GM13977 (cell line): ENCODE measurements at regions not wholly inside any gene's neighbourhood (a gene's known extent, or its start where the extent isn't known, plus 50 kb on each side); places are given as distances from the start of the nearest gene placed in this dataset.
A peak's percentile ranks its signal among the peaks of the same experiment; 100 is the strongest.

Experiments
- DNase-seq: peaks from one replicate; pipeline ENCODE4 v3.0.0; 2012; ENCODE audit warnings: low spot score
- in situ Hi-C: fragments of 300-500 bp; cut with MboI; formaldehyde crosslinking; loops from one replicate; pipeline ENCODE4 v1.12.0; 2022; ENCODE audit warnings: low sequenced_read_pairs, low pct_unique_long_range_greater_than_20kb, mixed read lengths, inconsistent platforms; ENCODE audit not compliant: unreplicated experiment
- TF ChIP-seq, protein P1 (sequence below): IDR thresholded peaks from 2 replicates; pipeline ENCODE4 v1.5.1; 2012; ENCODE audit warnings: mild to moderate bottlenecking, control low read depth; ENCODE audit not compliant: insufficient read depth; ENCODE audit errors: extremely low read depth, missing control alignments

DNA sequence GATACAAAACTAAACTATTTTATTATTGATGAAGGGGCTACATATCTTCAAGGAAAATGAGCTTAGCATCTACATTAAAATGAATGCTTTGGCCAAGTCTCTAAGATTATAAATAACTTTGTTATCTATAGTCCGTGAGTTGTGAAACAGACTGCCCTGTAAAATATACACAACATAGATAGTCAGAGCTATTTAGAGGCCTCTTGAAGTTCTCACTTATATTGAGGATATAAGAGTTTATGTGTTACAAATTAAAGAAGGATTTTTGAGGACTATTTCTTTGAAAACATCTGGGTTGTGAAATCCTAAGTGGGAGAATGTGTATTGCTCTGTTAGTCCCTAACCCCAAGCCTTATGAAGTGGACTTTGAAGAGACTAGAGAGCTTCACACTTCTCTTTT, 292.0 kb upstream of the CDH2 start:
- DNase-seq = no peak
- in situ Hi-C loops = no loop called here
- TF ChIP-seq, protein P1, sequence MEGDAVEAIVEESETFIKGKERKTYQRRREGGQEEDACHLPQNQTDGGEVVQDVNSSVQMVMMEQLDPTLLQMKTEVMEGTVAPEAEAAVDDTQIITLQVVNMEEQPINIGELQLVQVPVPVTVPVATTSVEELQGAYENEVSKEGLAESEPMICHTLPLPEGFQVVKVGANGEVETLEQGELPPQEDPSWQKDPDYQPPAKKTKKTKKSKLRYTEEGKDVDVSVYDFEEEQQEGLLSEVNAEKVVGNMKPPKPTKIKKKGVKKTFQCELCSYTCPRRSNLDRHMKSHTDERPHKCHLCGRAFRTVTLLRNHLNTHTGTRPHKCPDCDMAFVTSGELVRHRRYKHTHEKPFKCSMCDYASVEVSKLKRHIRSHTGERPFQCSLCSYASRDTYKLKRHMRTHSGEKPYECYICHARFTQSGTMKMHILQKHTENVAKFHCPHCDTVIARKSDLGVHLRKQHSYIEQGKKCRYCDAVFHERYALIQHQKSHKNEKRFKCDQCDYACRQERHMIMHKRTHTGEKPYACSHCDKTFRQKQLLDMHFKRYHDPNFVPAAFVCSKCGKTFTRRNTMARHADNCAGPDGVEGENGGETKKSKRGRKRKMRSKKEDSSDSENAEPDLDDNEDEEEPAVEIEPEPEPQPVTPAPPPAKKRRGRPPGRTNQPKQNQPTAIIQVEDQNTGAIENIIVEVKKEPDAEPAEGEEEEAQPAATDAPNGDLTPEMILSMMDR = no peak

DNA sequence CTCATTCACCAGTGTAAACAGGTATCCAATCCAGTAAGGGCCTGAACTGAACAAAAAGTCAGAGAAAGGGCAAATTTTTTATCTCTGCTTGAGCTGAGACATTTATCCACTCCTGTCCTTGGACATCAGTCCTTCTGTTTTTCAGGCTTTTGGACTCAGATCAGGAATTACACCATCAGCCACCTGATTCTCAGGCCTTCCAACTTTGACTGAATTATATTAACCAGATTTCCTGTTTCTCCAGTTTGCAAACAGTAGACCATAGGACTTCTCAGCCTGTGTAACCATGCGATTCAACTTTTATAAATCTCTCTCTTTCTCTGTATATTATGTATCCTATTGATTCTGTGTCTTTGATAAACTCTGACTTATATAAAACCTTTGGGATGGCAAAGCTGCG, 289.3 kb upstream of the CDH2 start:
- TF ChIP-seq, protein P1 = no peak
- in situ Hi-C loops = no loop called here
- no peak for DNase-seq

DNA sequence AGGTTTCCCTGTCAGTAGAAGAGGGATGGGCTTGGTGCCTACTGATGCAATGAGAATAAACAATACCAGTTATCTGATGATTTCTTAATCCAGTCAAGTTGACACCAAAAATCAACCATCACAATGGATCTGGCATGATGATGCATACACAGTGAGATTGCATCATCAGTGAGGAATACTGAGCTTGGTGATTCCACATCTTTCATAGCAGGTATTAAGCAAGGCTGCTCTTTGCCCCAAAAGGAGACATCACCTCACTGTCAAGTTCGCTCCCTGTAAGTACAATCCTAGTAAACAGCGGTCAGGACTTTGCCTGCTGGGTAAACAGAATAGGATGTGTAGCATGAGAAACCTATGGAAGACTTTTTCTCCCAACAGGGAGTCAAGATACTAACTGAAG, 282.7 kb upstream of the CDH2 start:
- TF ChIP-seq, protein P1 = no peak
- no peak for DNase-seq
- in situ Hi-C loops = no loop called here

DNA sequence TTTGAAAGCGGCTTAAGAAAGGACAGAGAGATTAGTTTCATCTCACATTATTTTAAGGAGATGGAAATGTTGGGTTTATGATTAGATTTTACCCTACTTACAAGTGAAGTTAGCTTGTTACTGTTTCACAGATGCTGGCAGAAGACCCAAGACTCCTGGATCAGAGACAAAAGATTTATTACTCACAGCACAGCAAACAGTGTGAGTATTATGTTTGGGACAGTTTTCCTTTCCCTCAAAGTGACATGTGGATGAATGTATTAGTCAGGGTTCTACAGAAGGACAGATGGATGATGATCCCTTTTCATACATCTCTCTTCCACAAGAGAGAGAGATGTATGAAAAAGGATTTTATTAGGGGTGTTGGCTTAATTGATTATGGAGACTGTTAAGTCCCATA, 281.8 kb upstream of the CDH2 start:
- TF ChIP-seq, protein P1 = no peak
- DNase-seq = no peak
- in situ Hi-C loops = no loop called here

DNA sequence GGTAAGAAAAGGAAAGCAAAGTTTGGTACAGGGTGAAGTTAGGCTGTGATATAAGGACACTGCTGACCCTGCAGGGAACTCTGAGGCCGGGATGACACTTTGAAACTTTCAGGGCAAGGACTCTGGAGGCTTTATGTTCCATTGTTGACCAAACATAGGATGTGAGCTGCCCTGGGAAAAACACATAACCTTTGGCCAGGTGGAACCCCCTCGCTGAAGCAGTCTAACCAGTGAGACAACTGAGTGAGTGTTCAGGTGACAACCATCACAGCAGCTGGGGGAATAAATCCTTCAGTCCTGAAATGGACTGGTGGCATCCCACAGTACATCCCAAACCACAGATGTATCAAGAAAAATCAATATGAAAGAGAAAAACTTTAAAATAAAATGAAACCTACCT, 280.9 kb upstream of the CDH2 start:
- in situ Hi-C loops = no loop called here
- no peak for DNase-seq
- TF ChIP-seq, protein P1 = no peak

DNA sequence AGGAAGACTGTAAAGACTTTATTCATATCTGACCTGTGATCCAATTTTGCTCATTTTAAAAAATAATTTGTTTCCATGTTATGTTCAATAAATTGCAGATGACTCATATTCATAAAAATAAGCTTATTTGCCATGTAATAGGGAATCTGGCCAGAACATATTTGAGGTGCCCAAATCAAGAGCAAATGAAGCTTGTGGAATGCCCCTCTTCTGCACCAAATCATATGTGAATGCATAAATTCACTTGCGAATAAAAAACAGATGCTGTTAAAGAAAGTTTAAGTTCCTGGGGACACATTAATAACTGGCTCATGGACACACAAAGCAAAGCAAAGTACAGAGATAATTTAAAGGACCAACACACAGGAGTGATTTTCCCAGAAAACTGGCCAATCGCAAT, 279.0 kb upstream of the CDH2 start:
- in situ Hi-C loops = no loop called here
- no peak for DNase-seq
- TF ChIP-seq, protein P1 = no peak

DNA sequence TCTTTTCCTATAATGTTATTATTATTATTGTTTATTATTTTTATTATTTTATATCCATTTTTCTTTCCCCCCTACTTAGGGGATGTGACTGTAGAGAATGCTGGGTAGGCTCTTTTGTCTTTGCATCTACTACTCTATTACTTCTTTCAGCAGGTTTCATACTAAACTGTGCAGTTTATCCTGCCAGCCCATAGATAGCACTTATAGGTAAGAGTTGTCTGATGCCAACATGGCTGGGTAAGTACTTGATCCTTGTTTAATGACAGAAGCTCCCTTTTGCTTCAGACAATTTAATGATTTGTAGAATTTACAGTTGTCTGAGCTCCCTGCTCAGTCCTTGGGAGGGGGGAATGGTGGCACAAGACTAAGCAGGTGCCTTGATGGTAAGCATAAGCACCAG, 262.9 kb upstream of the CDH2 start:
- TF ChIP-seq, protein P1 = peak; percentile 46
- in situ Hi-C loops = no loop called here
- no peak for DNase-seq
